ENCODE measurements at regions not wholly inside any gene's neighbourhood (a gene's known extent, or its start where the extent isn't known, plus 50 kb on each side); places are given as distances from the start of the nearest gene placed in this dataset.
"Not testable (repeated sequence)": the region's sequence is repeated elsewhere in the genome, so short reads cannot be mapped to it uniquely, and the experiment has no call there.

GRCh38 chr6:113782636-113783035 lies 74.5 kb upstream of the MARCKS start:
- no peak overlapping the region for H3K4me3 ChIP-seq (ENCODE audit: low read depth, low read length)
- no peak for TF ChIP-seq CTCF (IDR thresholded peaks at IDR 0.05; ENCODE audit: low read depth, low read length, missing control alignments)
- no peak for DNase-seq (ENCODE audit: low read depth)
- in situ Hi-C loops (cut with HindIII; ENCODE audit: low sequenced_read_pairs), result no loop called here

- in situ Hi-C loops (cut with HindIII; ENCODE audit: low sequenced_read_pairs), result no loop called here
- no peak for DNase-seq (ENCODE audit: low read depth)
- H3K4me3 ChIP-seq (ENCODE audit: low read depth, low read length), result no peak overlapping the region
- no peak for TF ChIP-seq CTCF (IDR thresholded peaks at IDR 0.05; ENCODE audit: low read depth, low read length, missing control alignments)
Measured at GRCh38 chr6:113786168-113786567, 71.0 kb upstream of the MARCKS start.

- no peak for DNase-seq (ENCODE audit: low read depth)
- no peak overlapping the region for H3K4me3 ChIP-seq (ENCODE audit: low read depth, low read length)
- TF ChIP-seq CTCF (IDR thresholded peaks at IDR 0.05; ENCODE audit: low read depth, low read length, missing control alignments), result no peak
- in situ Hi-C loops (cut with HindIII; ENCODE audit: low sequenced_read_pairs), result no loop called here
Measured at GRCh38 chr6:113788586-113788985, 68.6 kb upstream of the MARCKS start.

- H3K4me3 ChIP-seq (ENCODE audit: low read depth, low read length); in situ Hi-C loops (cut with HindIII; ENCODE audit: low sequenced_read_pairs); DNase-seq (ENCODE audit: low read depth): not testable (repeated sequence)
Measured at GRCh38 chr6:113791225-113791624, 65.9 kb upstream of the MARCKS start.

GRCh38 chr6:113795371-113795770 lies 61.8 kb upstream of the MARCKS start:
- DNase-seq (ENCODE audit: low read depth); H3K4me3 ChIP-seq (ENCODE audit: low read depth, low read length); in situ Hi-C loops (cut with HindIII; ENCODE audit: low sequenced_read_pairs): not testable (repeated sequence)

GRCh38 chr6:113796038-113796437 lies 61.1 kb upstream of the MARCKS start:
- H3K4me3 ChIP-seq (ENCODE audit: low read depth, low read length), result no peak overlapping the region
- no peak for TF ChIP-seq CTCF (IDR thresholded peaks at IDR 0.05; ENCODE audit: low read depth, low read length, missing control alignments)
- no peak for DNase-seq (ENCODE audit: low read depth)
- in situ Hi-C loops (cut with HindIII; ENCODE audit: low sequenced_read_pairs), result no loop called here

GRCh38 chr6:113802779-113803178 lies 54.4 kb upstream of the MARCKS start:
- no peak overlapping the region for H3K4me3 ChIP-seq (ENCODE audit: low read depth, low read length)
- in situ Hi-C loops (cut with HindIII; ENCODE audit: low sequenced_read_pairs), result no loop called here
- TF ChIP-seq CTCF (IDR thresholded peaks at IDR 0.05; ENCODE audit: low read depth, low read length, missing control alignments), result no peak
- DNase-seq (ENCODE audit: low read depth), result no peak

- H3K4me3 ChIP-seq (ENCODE audit: low read depth, low read length), result no peak overlapping the region
- no peak for TF ChIP-seq CTCF (IDR thresholded peaks at IDR 0.05; ENCODE audit: low read depth, low read length, missing control alignments)
- in situ Hi-C loops (cut with HindIII; ENCODE audit: low sequenced_read_pairs), result no loop called here
- no peak for DNase-seq (ENCODE audit: low read depth)
Measured at GRCh38 chr6:113805173-113805790, 51.9 kb upstream of the MARCKS start.

All from astrocyte of the cerebellum (primary cell).